ENCODE measurements at regions not wholly inside any gene's neighbourhood (a gene's known extent, or its start where the extent isn't known, plus 50 kb on each side); places are given as distances from the start of the nearest gene placed in this dataset.

GRCh38 chr11:15886866-15887265 is 469.5 kb downstream of the SOX6 start:
- Histone ChIP-seq H3K27me3 (ENCODE audit: control insufficient read depth, insufficient read depth, low read length) (no peaks in the 10 kb centered on the region), H3K79me2 (no peaks in the 10 kb centered on the region), H3K36me3 (ENCODE audit: control insufficient read depth, insufficient read depth, low read length) (no peaks in the 10 kb centered on the region), H3K4me3 (ENCODE audit: low read depth, low read length) (no peak overlapping the region), H2AFZ (no peak overlapping the region), H3K9ac (no peak overlapping the region), H3K4me1 (no peaks in the 10 kb centered on the region), H3K27ac (no peak overlapping the region), H3K4me2 (ENCODE audit: low read length) (no peak overlapping the region), H3K9me3 (ENCODE audit: control insufficient read depth, low read length) (no peaks in the 10 kb centered on the region)
- no peak for TF ChIP-seq CTCF (IDR thresholded peaks at IDR 0.05)

GRCh38 chr11:15888556-15889345 is 467.6 kb downstream of the SOX6 start:
- no peak for TF ChIP-seq CTCF (IDR thresholded peaks at IDR 0.05)
- H3K9me3 ChIP-seq (ENCODE audit: control insufficient read depth, low read length): no peaks in the 10 kb centered on the region
- no peaks in the 10 kb centered on the region for H3K79me2 ChIP-seq
- no peak overlapping the region for H3K9ac ChIP-seq
- H2AFZ ChIP-seq: no peak overlapping the region
- H3K4me2 ChIP-seq (ENCODE audit: low read length): no peak overlapping the region
- H3K36me3 ChIP-seq (ENCODE audit: control insufficient read depth, insufficient read depth, low read length): no peaks in the 10 kb centered on the region
- no peak overlapping the region for H3K4me3 ChIP-seq (ENCODE audit: low read depth, low read length)
- H3K27ac ChIP-seq: no peak overlapping the region
- H3K4me1 ChIP-seq: peaks cover 6% of the 10 kb centered on the region
- H3K27me3 ChIP-seq (ENCODE audit: control insufficient read depth, insufficient read depth, low read length): no peaks in the 10 kb centered on the region

- TF ChIP-seq CTCF (IDR thresholded peaks at IDR 0.05): no peak
- peaks cover 6% of the 10 kb centered on the region for H3K4me1 ChIP-seq
- no peaks in the 10 kb centered on the region for H3K27me3 ChIP-seq (ENCODE audit: control insufficient read depth, insufficient read depth, low read length)
- H2AFZ ChIP-seq: no peak overlapping the region
- H3K9me3 ChIP-seq (ENCODE audit: control insufficient read depth, low read length): no peaks in the 10 kb centered on the region
- H3K36me3 ChIP-seq (ENCODE audit: control insufficient read depth, insufficient read depth, low read length): no peaks in the 10 kb centered on the region
- H3K4me3 ChIP-seq (ENCODE audit: low read depth, low read length): no peak overlapping the region
- H3K27ac ChIP-seq: no peak overlapping the region
- H3K4me2 ChIP-seq (ENCODE audit: low read length): no peak overlapping the region
- no peaks in the 10 kb centered on the region for H3K79me2 ChIP-seq
- H3K9ac ChIP-seq: no peak overlapping the region
These were observed 466.8 kb downstream of the SOX6 start for GRCh38 chr11:15889363-15890030.

- Histone ChIP-seq H3K27ac (no peak overlapping the region), H3K79me2 (no peaks in the 10 kb centered on the region), H3K4me2 (ENCODE audit: low read length) (no peak overlapping the region), H3K4me3 (ENCODE audit: low read depth, low read length) (no peak overlapping the region), H3K4me1 (peaks cover 6% of the 10 kb centered on the region), H2AFZ (peak overlapping the region; percentile 33), H3K9ac (no peak overlapping the region), H3K27me3 (ENCODE audit: control insufficient read depth, insufficient read depth, low read length) (no peaks in the 10 kb centered on the region), H3K36me3 (ENCODE audit: control insufficient read depth, insufficient read depth, low read length) (no peaks in the 10 kb centered on the region), H3K9me3 (ENCODE audit: control insufficient read depth, low read length) (no peaks in the 10 kb centered on the region)
- TF ChIP-seq CTCF (IDR thresholded peaks at IDR 0.05): no peak
These were observed 466.2 kb downstream of the SOX6 start for GRCh38 chr11:15890031-15890713.
